ENCODE measurements at regions not wholly inside any gene's neighbourhood (a gene's known extent, or its start where the extent isn't known, plus 50 kb on each side); places are given as distances from the start of the nearest gene placed in this dataset.

DNA sequence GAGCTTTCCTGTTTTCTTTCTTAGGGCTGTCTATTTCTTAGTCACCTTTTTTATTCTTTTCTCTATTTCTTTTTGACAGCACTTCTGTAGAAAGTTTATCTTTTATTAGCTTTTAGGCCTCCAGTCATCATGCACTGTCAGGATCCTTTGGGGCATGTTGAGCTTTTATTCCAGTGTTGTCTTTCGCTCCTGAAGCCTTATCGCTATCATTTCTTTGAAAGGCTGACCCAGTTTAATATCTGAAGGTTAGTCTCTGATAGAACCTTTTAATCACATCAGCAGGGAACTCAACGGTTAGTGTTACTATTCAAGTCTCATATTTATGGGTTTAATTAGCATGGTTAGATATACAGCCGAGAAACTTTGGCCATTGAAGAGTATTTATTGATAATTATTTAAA is 745.9 kb downstream of the TBC1D32 start:
- TF ChIP-seq, protein P1, sequence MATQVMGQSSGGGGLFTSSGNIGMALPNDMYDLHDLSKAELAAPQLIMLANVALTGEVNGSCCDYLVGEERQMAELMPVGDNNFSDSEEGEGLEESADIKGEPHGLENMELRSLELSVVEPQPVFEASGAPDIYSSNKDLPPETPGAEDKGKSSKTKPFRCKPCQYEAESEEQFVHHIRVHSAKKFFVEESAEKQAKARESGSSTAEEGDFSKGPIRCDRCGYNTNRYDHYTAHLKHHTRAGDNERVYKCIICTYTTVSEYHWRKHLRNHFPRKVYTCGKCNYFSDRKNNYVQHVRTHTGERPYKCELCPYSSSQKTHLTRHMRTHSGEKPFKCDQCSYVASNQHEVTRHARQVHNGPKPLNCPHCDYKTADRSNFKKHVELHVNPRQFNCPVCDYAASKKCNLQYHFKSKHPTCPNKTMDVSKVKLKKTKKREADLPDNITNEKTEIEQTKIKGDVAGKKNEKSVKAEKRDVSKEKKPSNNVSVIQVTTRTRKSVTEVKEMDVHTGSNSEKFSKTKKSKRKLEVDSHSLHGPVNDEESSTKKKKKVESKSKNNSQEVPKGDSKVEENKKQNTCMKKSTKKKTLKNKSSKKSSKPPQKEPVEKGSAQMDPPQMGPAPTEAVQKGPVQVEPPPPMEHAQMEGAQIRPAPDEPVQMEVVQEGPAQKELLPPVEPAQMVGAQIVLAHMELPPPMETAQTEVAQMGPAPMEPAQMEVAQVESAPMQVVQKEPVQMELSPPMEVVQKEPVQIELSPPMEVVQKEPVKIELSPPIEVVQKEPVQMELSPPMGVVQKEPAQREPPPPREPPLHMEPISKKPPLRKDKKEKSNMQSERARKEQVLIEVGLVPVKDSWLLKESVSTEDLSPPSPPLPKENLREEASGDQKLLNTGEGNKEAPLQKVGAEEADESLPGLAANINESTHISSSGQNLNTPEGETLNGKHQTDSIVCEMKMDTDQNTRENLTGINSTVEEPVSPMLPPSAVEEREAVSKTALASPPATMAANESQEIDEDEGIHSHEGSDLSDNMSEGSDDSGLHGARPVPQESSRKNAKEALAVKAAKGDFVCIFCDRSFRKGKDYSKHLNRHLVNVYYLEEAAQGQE (IDR thresholded peaks at IDR 0.05; ENCODE audit: insufficient read depth in 1 of 2, low read depth in 2 of 2, low read length in 1 of 2) = no peak
- TF ChIP-seq, protein P2, sequence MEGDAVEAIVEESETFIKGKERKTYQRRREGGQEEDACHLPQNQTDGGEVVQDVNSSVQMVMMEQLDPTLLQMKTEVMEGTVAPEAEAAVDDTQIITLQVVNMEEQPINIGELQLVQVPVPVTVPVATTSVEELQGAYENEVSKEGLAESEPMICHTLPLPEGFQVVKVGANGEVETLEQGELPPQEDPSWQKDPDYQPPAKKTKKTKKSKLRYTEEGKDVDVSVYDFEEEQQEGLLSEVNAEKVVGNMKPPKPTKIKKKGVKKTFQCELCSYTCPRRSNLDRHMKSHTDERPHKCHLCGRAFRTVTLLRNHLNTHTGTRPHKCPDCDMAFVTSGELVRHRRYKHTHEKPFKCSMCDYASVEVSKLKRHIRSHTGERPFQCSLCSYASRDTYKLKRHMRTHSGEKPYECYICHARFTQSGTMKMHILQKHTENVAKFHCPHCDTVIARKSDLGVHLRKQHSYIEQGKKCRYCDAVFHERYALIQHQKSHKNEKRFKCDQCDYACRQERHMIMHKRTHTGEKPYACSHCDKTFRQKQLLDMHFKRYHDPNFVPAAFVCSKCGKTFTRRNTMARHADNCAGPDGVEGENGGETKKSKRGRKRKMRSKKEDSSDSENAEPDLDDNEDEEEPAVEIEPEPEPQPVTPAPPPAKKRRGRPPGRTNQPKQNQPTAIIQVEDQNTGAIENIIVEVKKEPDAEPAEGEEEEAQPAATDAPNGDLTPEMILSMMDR (IDR thresholded peaks at IDR 0.05) = no peak
